ENCODE measurements at regions not wholly inside any gene's neighbourhood (a gene's known extent, or its start where the extent isn't known, plus 50 kb on each side); places are given as distances from the start of the nearest gene placed in this dataset.

- TF ChIP-seq, protein P1, sequence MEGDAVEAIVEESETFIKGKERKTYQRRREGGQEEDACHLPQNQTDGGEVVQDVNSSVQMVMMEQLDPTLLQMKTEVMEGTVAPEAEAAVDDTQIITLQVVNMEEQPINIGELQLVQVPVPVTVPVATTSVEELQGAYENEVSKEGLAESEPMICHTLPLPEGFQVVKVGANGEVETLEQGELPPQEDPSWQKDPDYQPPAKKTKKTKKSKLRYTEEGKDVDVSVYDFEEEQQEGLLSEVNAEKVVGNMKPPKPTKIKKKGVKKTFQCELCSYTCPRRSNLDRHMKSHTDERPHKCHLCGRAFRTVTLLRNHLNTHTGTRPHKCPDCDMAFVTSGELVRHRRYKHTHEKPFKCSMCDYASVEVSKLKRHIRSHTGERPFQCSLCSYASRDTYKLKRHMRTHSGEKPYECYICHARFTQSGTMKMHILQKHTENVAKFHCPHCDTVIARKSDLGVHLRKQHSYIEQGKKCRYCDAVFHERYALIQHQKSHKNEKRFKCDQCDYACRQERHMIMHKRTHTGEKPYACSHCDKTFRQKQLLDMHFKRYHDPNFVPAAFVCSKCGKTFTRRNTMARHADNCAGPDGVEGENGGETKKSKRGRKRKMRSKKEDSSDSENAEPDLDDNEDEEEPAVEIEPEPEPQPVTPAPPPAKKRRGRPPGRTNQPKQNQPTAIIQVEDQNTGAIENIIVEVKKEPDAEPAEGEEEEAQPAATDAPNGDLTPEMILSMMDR (conservative IDR thresholded peaks at IDR 0.05; ENCODE audit: low read depth in 2 of 2) = no peak
- TF ChIP-seq POLR2AphosphoS5 (IDR thresholded peaks at IDR 0.05; ENCODE audit: low read depth) (no peak), EZH2phosphoT487 (IDR thresholded peaks at IDR 0.05; ENCODE audit: unreplicated experiment) (no peak), CREB1 (CRISPR knock-in tag; IDR thresholded peaks at IDR 0.05; ENCODE audit: low read depth) (no peak), JUNB (IDR thresholded peaks at IDR 0.05; ENCODE audit: unreplicated experiment) (no peak), EZH2 (IDR thresholded peaks at IDR 0.05; ENCODE audit: low read depth, unreplicated experiment) (no peak), NANOG (IDR thresholded peaks at IDR 0.05; ENCODE audit: borderline replicate concordance) (no peak), REST (IDR thresholded peaks at IDR 0.05; ENCODE audit: unreplicated experiment) (no peak), ZNF331 (CRISPR knock-in tag; IDR thresholded peaks at IDR 0.05; ENCODE audit: low read depth) (no peak), ZNF462 (CRISPR knock-in tag; IDR thresholded peaks at IDR 0.05) (no peak), STAT1 (IDR thresholded peaks at IDR 0.05; ENCODE audit: unreplicated experiment) (no peak), ZNF114 (CRISPR knock-in tag; IDR thresholded peaks at IDR 0.05) (no peak)
- TF ChIP-seq, protein P2, sequence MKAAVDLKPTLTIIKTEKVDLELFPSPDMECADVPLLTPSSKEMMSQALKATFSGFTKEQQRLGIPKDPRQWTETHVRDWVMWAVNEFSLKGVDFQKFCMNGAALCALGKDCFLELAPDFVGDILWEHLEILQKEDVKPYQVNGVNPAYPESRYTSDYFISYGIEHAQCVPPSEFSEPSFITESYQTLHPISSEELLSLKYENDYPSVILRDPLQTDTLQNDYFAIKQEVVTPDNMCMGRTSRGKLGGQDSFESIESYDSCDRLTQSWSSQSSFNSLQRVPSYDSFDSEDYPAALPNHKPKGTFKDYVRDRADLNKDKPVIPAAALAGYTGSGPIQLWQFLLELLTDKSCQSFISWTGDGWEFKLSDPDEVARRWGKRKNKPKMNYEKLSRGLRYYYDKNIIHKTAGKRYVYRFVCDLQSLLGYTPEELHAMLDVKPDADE (IDR thresholded peaks at IDR 0.05) = no peak
These were observed 803.7 kb downstream of the MCTP2 start for GRCh38 chr15:95035106-95035505.
